ENCODE measurements at regions not wholly inside any gene's neighbourhood (a gene's known extent, or its start where the extent isn't known, plus 50 kb on each side); places are given as distances from the start of the nearest gene placed in this dataset.

DNA sequence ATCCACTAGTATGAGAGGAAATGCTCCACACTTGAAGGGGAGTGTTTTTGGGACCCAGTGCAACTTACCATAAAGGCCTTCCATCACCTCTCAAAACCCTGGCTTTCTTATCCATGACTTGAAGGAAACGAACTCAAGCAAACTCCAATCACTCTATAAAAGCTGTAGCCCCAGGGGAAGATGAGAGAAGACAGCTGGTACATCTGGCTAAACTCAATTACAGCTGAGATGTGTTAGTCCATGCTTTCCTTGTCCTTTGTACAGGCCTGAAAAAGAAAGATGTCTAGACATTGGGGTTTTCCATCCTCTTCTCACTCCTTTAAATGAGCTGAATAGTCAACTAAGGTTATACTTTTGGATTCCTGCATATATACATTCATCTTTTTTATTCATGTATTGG, 89.5 kb upstream of the ANKRD30A start:
- Histone ChIP-seq H4K91ac (replicated peaks; ENCODE audit: insufficient read length, low read length) (no peak overlapping the region), H3K4ac (replicated peaks; ENCODE audit: insufficient read length, low read depth, low read length) (no peak overlapping the region), H3K79me1 (ENCODE audit: low read depth, low read length) (no peaks in the 10 kb centered on the region), H2AK5ac (ENCODE audit: low read depth, low read length) (no peak overlapping the region), H3K79me2 (ENCODE audit: control insufficient read depth in 1 of 2, insufficient read depth in 2 of 2, low read length in 2 of 2) (no peaks in the 10 kb centered on the region), H3K18ac (ENCODE audit: extremely low read depth, low read length) (no peak overlapping the region), H3K27ac (ENCODE audit: low read depth, low read length) (no peak overlapping the region), H4K20me1 (replicated peaks in 1 of 2; ENCODE audit: control insufficient read depth in 1 of 2, insufficient read depth in 2 of 2, low read length in 2 of 2) (no peaks in the 10 kb centered on the region), H2AFZ (ENCODE audit: low read length) (no peak overlapping the region), H3K9ac (replicated peaks in 1 of 4; ENCODE audit: extremely low read depth in 1 of 4, low read depth in 3 of 4, low read length in 3 of 4) (no peak overlapping the region), H3K4me1 (replicated peaks in 1 of 4; ENCODE audit: control insufficient read depth in 3 of 4, insufficient read depth in 4 of 4, low read length in 3 of 4) (no peaks in the 10 kb centered on the region), H3K23ac (ENCODE audit: insufficient read length) (no peak overlapping the region), H3K4me2 (ENCODE audit: insufficient read depth in 1 of 2, low read depth in 2 of 2, low read length in 2 of 2) (no peak overlapping the region), H2BK12ac (ENCODE audit: low read depth, low read length) (no peak overlapping the region), H3K4me3 (ENCODE audit: extremely low read depth in 1 of 4, insufficient read depth in 2 of 4, low read depth in 3 of 4, low read length in 4 of 4) (no peak overlapping the region), H4K8ac (ENCODE audit: extremely low read depth, insufficient read depth, low read length) (no peak overlapping the region), H3K56ac (replicated peaks; ENCODE audit: insufficient read length, low read depth, low read length) (no peak overlapping the region), H2BK5ac (ENCODE audit: low read depth, low read length) (no peak overlapping the region), H3K9me3 (ENCODE audit: insufficient read depth in 2 of 2, low read depth in 1 of 2, low read length in 1 of 2) (peaks cover 36 to 50% of the 10 kb centered on the region in 2 experiments), H2BK15ac (ENCODE audit: low read length) (no peak overlapping the region), H2BK20ac (ENCODE audit: low read length) (no peak overlapping the region), H3K27me3 (replicated peaks in 1 of 4; ENCODE audit: control insufficient read depth in 3 of 4, extremely low read depth in 1 of 4, insufficient read depth in 3 of 4, low read length in 3 of 4) (no peaks in the 10 kb centered on the region), H4K5ac (ENCODE audit: insufficient read length, low read depth, low read length) (no peak overlapping the region), H3K36me3 (ENCODE audit: control insufficient read depth in 2 of 4, insufficient read depth in 4 of 4, low read length in 3 of 4) (no peaks in the 10 kb centered on the region), H2BK120ac (replicated peaks; ENCODE audit: low read depth, low read length) (no peak overlapping the region), H3K14ac (ENCODE audit: insufficient read length) (no peak overlapping the region), H3K23me2 (ENCODE audit: low read depth, low read length) (no peaks in the 10 kb centered on the region)
- 72% methylated on average over 1 of the region's 1 CpG; no CpG with 5 or more reads in 1 of the 2 experiments for WGBS, 2 experiments (ENCODE audit: extremely low coverage in 1 of 2, insufficient coverage in 1 of 2, insufficient read length in 1 of 2, insufficient replicate concordance in 2 of 2, low coverage in 1 of 2, low lambda C conversion rate in 2 of 2, missing lambda C conversion rate in 1 of 2)
- ChIA-PET CTCF (ENCODE audit: partially characterized antibody) (interaction anchor here (0.6 kb wide), 1 partner anchor 1857 kb away, joined by 3 read pairs; no protein-coding TSS in a partner anchor), POLR2A (ENCODE audit: partially characterized antibody) (no interaction called here)
- DNase-seq (ENCODE audit: low read depth in 1 of 2, low spot score in 2 of 2) (no peak), FAIRE-seq (no peak)
- TF ChIP-seq, protein P1, sequence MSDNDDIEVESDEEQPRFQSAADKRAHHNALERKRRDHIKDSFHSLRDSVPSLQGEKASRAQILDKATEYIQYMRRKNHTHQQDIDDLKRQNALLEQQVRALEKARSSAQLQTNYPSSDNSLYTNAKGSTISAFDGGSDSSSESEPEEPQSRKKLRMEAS (IDR thresholded peaks at IDR 0.05): no peak
- TF ChIP-seq YY1 (IDR thresholded peaks at IDR 0.05; ENCODE audit: low read depth, low read length): no peak
- no peak for TF ChIP-seq NRF1 (IDR thresholded peaks at IDR 0.05; ENCODE audit: low read depth, low read length)
- TF ChIP-seq RAD21 (IDR thresholded peaks at IDR 0.05 in 1 of 2, conservative IDR thresholded peaks at IDR 0.05 in 1 of 2; ENCODE audit: low read depth in 2 of 2, low read length in 2 of 2): no peak
- TF ChIP-seq KDM5A (IDR thresholded peaks at IDR 0.05; ENCODE audit: low read length): no peak
- TF ChIP-seq SAP30 (IDR thresholded peaks at IDR 0.05; ENCODE audit: insufficient read depth, insufficient replicate concordance, low read length): no peak
- TF ChIP-seq FOSL1 (IDR thresholded peaks at IDR 0.05; ENCODE audit: insufficient read depth, low read depth, low read length): no peak
- TF ChIP-seq CBX8 (IDR thresholded peaks at IDR 0.05; ENCODE audit: borderline replicate concordance, low read depth, low read length): no peak
- TF ChIP-seq GABPA (IDR thresholded peaks at IDR 0.05; ENCODE audit: borderline replicate concordance, insufficient read depth, low read length): no peak
- TF ChIP-seq SIN3A (conservative IDR thresholded peaks at IDR 0.05 in 1 of 2, IDR thresholded peaks at IDR 0.05 in 1 of 2; ENCODE audit: low read depth in 1 of 2, low read length in 2 of 2): no peak
- no peak for TF ChIP-seq SUZ12 (IDR thresholded peaks at IDR 0.05; ENCODE audit: low read length)
- no peak for TF ChIP-seq EZH2 (IDR thresholded peaks at IDR 0.05; ENCODE audit: low read depth, low read length, severe bottlenecking)
- TF ChIP-seq TEAD4 (IDR thresholded peaks at IDR 0.05; ENCODE audit: low read depth, low read length): no peak
- TF ChIP-seq TAF1 (IDR thresholded peaks at IDR 0.05; ENCODE audit: low read depth, low read length): no peak
